ENCODE measurements at regions not wholly inside any gene's neighbourhood (a gene's known extent, or its start where the extent isn't known, plus 50 kb on each side); places are given as distances from the start of the nearest gene placed in this dataset.
"Not testable (repeated sequence)": the region's sequence is repeated elsewhere in the genome, so short reads cannot be mapped to it uniquely, and the experiment has no call there.

DNA sequence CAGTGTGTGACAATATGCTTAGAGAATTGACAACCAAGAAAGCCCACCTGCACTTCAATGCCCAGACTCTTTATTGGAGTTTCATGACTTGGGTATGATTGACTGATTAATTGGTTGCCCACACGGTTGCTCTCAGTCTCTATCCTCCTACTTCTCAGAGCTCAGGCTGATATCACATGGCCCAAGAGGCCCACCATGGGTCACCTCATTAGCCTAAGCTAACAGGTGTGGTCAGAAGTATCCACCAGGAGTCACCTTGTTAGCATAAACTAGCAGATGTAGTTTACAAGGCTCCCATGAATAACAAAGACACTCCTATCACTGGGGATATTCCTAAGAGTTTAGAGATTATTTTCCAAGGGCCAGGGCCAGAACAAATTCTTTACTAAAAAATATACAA lies 120.2 kb upstream of the MBNL1 start:
- no peaks in the 10 kb centered on the region for H3F3A ChIP-seq (ENCODE audit: control insufficient read depth, insufficient read depth)
- TF ChIP-seq, protein P1, sequence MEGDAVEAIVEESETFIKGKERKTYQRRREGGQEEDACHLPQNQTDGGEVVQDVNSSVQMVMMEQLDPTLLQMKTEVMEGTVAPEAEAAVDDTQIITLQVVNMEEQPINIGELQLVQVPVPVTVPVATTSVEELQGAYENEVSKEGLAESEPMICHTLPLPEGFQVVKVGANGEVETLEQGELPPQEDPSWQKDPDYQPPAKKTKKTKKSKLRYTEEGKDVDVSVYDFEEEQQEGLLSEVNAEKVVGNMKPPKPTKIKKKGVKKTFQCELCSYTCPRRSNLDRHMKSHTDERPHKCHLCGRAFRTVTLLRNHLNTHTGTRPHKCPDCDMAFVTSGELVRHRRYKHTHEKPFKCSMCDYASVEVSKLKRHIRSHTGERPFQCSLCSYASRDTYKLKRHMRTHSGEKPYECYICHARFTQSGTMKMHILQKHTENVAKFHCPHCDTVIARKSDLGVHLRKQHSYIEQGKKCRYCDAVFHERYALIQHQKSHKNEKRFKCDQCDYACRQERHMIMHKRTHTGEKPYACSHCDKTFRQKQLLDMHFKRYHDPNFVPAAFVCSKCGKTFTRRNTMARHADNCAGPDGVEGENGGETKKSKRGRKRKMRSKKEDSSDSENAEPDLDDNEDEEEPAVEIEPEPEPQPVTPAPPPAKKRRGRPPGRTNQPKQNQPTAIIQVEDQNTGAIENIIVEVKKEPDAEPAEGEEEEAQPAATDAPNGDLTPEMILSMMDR (IDR thresholded peaks at IDR 0.05; ENCODE audit: low read depth, low read length, poor library complexity, severe bottlenecking), result no peak
- no peak for TF ChIP-seq EZH2phosphoT487 (IDR thresholded peaks at IDR 0.05; ENCODE audit: borderline replicate concordance, low read length)
- no peaks in the 10 kb centered on the region for H3K9me3 ChIP-seq (ENCODE audit: control insufficient read depth, insufficient read depth, low read length)
- H4K20me1 ChIP-seq (ENCODE audit: control insufficient read depth, insufficient read depth, low read depth, low read length), result no peaks in the 10 kb centered on the region
- no peaks in the 10 kb centered on the region for H3K9me2 ChIP-seq (replicated peaks; ENCODE audit: control insufficient read depth, low read length)
- no peaks in the 10 kb centered on the region for H3K27me3 ChIP-seq (ENCODE audit: control insufficient read depth, low read length)
- no peaks in the 10 kb centered on the region for H3K36me3 ChIP-seq (ENCODE audit: control insufficient read depth, low read length)
- H3K4me3 ChIP-seq (ENCODE audit: low read length), result no peak overlapping the region
- H3K4me2 ChIP-seq (ENCODE audit: low read length), result no peak overlapping the region
- H3K4me1 ChIP-seq (ENCODE audit: control insufficient read depth, low read length), result no peaks in the 10 kb centered on the region
- no peak overlapping the region for H3K27ac ChIP-seq (ENCODE audit: low read depth, low read length)
- H3K79me2 ChIP-seq (ENCODE audit: control insufficient read depth, low read length), result no peaks in the 10 kb centered on the region

DNA sequence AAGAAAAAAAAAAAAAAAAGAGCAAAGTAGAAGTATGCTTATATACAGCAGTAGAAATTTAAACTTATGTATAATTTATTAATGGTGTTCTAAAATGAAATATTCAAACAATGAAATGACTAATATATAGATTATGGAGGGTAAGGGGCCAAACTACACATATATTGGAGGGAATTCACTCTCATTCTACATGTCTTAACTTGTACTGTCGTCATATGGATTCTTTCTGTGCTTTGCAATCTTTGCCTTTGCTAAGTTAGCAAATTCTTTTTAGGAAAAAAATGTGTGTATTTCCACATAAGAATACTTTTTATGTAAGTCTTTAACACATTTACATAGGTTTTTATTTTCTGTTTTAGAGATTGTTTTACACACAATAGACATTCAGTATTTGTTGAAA lies 118.9 kb upstream of the MBNL1 start:
- Histone ChIP-seq H3K9me2 (replicated peaks; ENCODE audit: control insufficient read depth, low read length) (no peaks in the 10 kb centered on the region), H3F3A (ENCODE audit: control insufficient read depth, insufficient read depth) (no peaks in the 10 kb centered on the region), H3K36me3 (ENCODE audit: control insufficient read depth, low read length) (no peaks in the 10 kb centered on the region), H3K27me3 (ENCODE audit: control insufficient read depth, low read length) (no peaks in the 10 kb centered on the region), H3K4me1 (ENCODE audit: control insufficient read depth, low read length) (no peaks in the 10 kb centered on the region), H3K27ac (ENCODE audit: low read depth, low read length) (no peak overlapping the region), H3K4me2 (ENCODE audit: low read length) (no peak overlapping the region), H3K4me3 (ENCODE audit: low read length) (no peak overlapping the region), H3K79me2 (ENCODE audit: control insufficient read depth, low read length) (no peaks in the 10 kb centered on the region), H3K9me3 (ENCODE audit: control insufficient read depth, insufficient read depth, low read length) (no peaks in the 10 kb centered on the region), H4K20me1 (ENCODE audit: control insufficient read depth, insufficient read depth, low read depth, low read length) (no peaks in the 10 kb centered on the region)
- TF ChIP-seq, protein P1 (IDR thresholded peaks at IDR 0.05; ENCODE audit: low read depth, low read length, poor library complexity, severe bottlenecking), result no peak
- TF ChIP-seq EZH2phosphoT487 (IDR thresholded peaks at IDR 0.05; ENCODE audit: borderline replicate concordance, low read length), result no peak

DNA sequence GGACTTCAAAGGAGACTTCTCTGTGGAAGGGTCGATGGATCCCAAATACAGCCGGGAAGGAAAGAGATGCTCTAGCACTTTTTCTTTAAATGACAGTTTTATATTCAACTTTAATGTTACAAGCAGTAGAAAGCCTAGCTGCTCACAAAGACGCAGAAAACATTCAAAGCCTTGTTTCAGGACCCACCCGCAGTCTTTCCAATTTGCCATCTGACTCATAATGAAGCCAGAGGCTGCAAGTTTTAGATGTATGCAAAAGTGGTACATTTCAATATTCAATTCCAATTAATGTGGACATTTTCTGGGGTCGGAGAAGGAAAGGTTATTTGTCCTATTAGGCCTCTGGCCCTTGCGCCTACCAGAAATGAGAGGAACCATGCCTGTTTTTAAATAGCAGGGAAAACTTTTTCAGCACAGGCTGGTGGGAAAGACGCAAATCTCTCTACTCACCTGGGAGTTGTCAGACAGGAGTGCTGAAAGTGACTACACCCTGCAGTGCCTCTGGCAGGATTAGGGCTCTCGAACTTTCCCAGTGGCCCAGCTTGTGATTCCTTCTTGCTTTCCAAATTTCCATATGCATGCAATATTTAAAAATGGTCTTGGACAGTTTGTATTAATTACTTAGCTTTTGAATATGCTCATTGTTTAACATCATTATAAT lies 117.4 kb upstream of the MBNL1 start:
- Histone ChIP-seq H3K4me1 (ENCODE audit: control insufficient read depth, low read length) (no peaks in the 10 kb centered on the region), H3K27me3 (ENCODE audit: control insufficient read depth, low read length) (no peaks in the 10 kb centered on the region), H3K4me2 (ENCODE audit: low read length) (no peak overlapping the region), H3F3A (ENCODE audit: control insufficient read depth, insufficient read depth) (no peaks in the 10 kb centered on the region), H3K9me2 (replicated peaks; ENCODE audit: control insufficient read depth, low read length) (no peaks in the 10 kb centered on the region), H4K20me1 (ENCODE audit: control insufficient read depth, insufficient read depth, low read depth, low read length) (no peaks in the 10 kb centered on the region), H3K36me3 (ENCODE audit: control insufficient read depth, low read length) (no peaks in the 10 kb centered on the region), H3K4me3 (ENCODE audit: low read length) (no peak overlapping the region), H3K27ac (ENCODE audit: low read depth, low read length) (no peak overlapping the region), H3K9me3 (ENCODE audit: control insufficient read depth, insufficient read depth, low read length) (no peaks in the 10 kb centered on the region), H3K79me2 (ENCODE audit: control insufficient read depth, low read length) (no peaks in the 10 kb centered on the region)
- TF ChIP-seq EZH2phosphoT487 (IDR thresholded peaks at IDR 0.05; ENCODE audit: borderline replicate concordance, low read length), result no peak
- TF ChIP-seq, protein P1 (IDR thresholded peaks at IDR 0.05; ENCODE audit: low read depth, low read length, poor library complexity, severe bottlenecking), result no peak

DNA sequence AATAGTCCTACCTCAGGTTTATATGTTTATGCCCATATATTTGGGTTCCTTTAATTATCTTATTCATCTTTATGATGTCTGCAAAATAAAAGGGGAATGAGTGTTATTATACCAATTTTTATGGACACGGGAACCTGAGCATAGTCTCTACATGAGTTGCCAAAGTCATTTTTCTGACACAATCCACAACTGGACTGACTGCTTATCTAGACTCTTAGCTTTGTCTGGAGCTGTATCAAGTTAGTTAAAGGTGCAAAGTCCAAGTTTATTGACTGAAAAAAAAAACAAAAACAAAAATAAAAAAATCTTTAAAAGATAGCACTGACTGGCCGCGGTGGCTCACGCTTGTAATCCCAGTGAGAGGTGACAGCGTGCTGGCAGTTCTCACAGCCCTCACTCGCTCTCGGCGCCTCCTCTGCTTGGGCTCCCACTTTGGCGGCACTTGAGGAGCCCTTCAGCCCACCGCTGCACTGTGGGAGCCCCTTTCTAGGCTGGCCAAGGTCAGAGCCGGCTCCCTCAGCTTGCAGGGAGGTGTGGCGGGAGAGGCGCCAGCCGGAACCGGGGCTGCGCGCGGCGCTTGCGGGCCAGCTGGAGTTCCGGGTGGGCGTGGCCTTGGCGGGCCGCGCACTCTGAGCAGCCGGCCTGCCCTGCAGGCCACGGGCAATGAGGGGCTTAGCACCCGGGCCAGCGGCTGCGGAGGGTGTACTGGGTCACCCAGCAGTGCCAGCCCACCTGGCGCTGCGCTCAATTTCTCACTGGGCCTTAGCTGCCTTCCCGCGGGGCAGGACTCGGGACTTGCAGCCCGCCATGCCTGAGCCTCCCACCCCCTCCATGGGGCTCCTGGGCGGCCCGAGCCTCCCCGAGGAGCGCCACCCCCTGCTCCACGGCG lies 116.6 kb upstream of the MBNL1 start:
- not testable (repeated sequence) for H3K27ac ChIP-seq (ENCODE audit: low read depth, low read length); H3K9me2 ChIP-seq (replicated peaks; ENCODE audit: control insufficient read depth, low read length); H3K27me3 ChIP-seq (ENCODE audit: control insufficient read depth, low read length); H3K9me3 ChIP-seq (ENCODE audit: control insufficient read depth, insufficient read depth, low read length); H3K4me3 ChIP-seq (ENCODE audit: low read length); H4K20me1 ChIP-seq (ENCODE audit: control insufficient read depth, insufficient read depth, low read depth, low read length); H3K36me3 ChIP-seq (ENCODE audit: control insufficient read depth, low read length); H3K4me2 ChIP-seq (ENCODE audit: low read length); H3F3A ChIP-seq (ENCODE audit: control insufficient read depth, insufficient read depth); H3K79me2 ChIP-seq (ENCODE audit: control insufficient read depth, low read length); H3K4me1 ChIP-seq (ENCODE audit: control insufficient read depth, low read length)

DNA sequence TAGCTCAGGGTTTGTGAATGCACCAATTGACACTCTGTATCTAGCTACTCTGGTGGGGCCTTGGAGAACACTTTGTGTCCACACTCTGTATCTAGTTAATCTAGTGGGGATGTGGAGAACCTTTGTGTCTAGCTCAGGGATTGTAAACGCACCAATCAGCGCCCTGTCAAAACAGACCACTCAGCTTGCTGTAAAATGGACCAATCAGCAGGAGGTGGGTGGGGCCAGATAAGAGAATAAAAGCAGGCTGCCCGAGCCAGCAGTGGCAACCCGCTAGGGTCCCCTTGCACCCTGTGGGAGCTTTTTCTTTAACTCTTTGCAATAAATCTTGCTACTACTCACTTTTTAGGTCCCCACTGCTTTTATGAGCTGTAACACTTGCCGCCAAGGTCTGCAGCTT lies 115.6 kb upstream of the MBNL1 start:
- H3K27ac ChIP-seq (ENCODE audit: low read depth, low read length); H3K9me3 ChIP-seq (ENCODE audit: control insufficient read depth, insufficient read depth, low read length); H4K20me1 ChIP-seq (ENCODE audit: control insufficient read depth, insufficient read depth, low read depth, low read length); H3K4me3 ChIP-seq (ENCODE audit: low read length); H3K4me2 ChIP-seq (ENCODE audit: low read length); H3K9me2 ChIP-seq (replicated peaks; ENCODE audit: control insufficient read depth, low read length); H3K27me3 ChIP-seq (ENCODE audit: control insufficient read depth, low read length); H3F3A ChIP-seq (ENCODE audit: control insufficient read depth, insufficient read depth); H3K79me2 ChIP-seq (ENCODE audit: control insufficient read depth, low read length); H3K4me1 ChIP-seq (ENCODE audit: control insufficient read depth, low read length); H3K36me3 ChIP-seq (ENCODE audit: control insufficient read depth, low read length): not testable (repeated sequence)
